OCI-LY1 (cell line): ENCODE measurements at regions not wholly inside any gene's neighbourhood (a gene's known extent, or its start where the extent isn't known, plus 50 kb on each side); places are given as distances from the start of the nearest gene placed in this dataset.

Experiments
- H2AFZ ChIP-seq: fragments of 200-600 bp; sonication (generic), shearing (Covaris generic); 2 replicates; pipeline ENCODE4 v1.6.0; 2014; ENCODE audit warnings: antibody characterized with exemption, mild to moderate bottlenecking, low read length
- H3F3A ChIP-seq: fragments of 200-600 bp; sonication (generic), shearing (Covaris generic); 2 replicates; pipeline ENCODE4 v1.6.0; 2014; ENCODE audit warnings: mild to moderate bottlenecking, antibody characterized with exemption, low read length, moderate library complexity; ENCODE audit not compliant: insufficient read depth
- H3K27ac ChIP-seq: fragments of 200-600 bp; sonication (generic); 2 replicates; pipeline ENCODE4 v1.5.1; 2014; ENCODE audit warnings: low read length, mixed run types, mild to moderate bottlenecking, low read depth; ENCODE audit not compliant: poor library complexity, severe bottlenecking
- H3K27me3 ChIP-seq: fragments of 200-600 bp; sonication (generic); 2 replicates; pipeline ENCODE4 v1.6.0; 2014; ENCODE audit warnings: antibody characterized with exemption, mild to moderate bottlenecking, low read length, moderate library complexity; ENCODE audit not compliant: insufficient read depth
- H3K36me3 ChIP-seq: fragments of 200-600 bp; sonication (generic); 2 replicates; pipeline ENCODE4 v1.6.1; 2014; ENCODE audit warnings: mild to moderate bottlenecking, antibody characterized with exemption, low read length, moderate library complexity, mixed read lengths; ENCODE audit not compliant: insufficient read depth
- H3K4me1 ChIP-seq: fragments of 200-600 bp; sonication (generic); 2 replicates; pipeline ENCODE4 v1.5.1; 2014; ENCODE audit warnings: mild to moderate bottlenecking, low read length, moderate library complexity; ENCODE audit not compliant: insufficient read depth, severe bottlenecking
- H3K4me2 ChIP-seq: fragments of 200-600 bp; sonication (generic), shearing (Covaris generic); 2 replicates; pipeline ENCODE4 v1.6.1; 2014; ENCODE audit warnings: low read length
- H3K4me3 ChIP-seq: fragments of 200-600 bp; sonication (generic); 2 replicates; pipeline ENCODE4 v1.5.1; 2014; ENCODE audit warnings: low read length, low read depth, mild to moderate bottlenecking, mixed read lengths; ENCODE audit not compliant: poor library complexity, severe bottlenecking
- H3K79me2 ChIP-seq: fragments of 200-600 bp; shearing (Covaris generic); 2 replicates; pipeline ENCODE4 v1.6.1; 2016; ENCODE audit warnings: mixed run types, low read length, mixed read lengths; ENCODE audit not compliant: insufficient read depth
- H3K9ac ChIP-seq: fragments of 200-600 bp; sonication (generic), shearing (Covaris generic); 2 replicates; pipeline ENCODE4 v1.6.1; 2014; ENCODE audit warnings: mild to moderate bottlenecking, low read length, mixed read lengths
- H3K9me2 ChIP-seq: fragments of 200-600 bp; sonication (generic), shearing (Covaris generic); 2 replicates; pipeline ENCODE4 v1.6.1; 2014; ENCODE audit warnings: low read depth, mild to moderate bottlenecking, low read length, mixed read lengths
- H3K9me3 ChIP-seq: fragments of 200-600 bp; shearing (Covaris generic); 2 replicates; pipeline ENCODE4 v1.6.1; 2014; ENCODE audit warnings: low read length, mixed read lengths
- H4K20me1 ChIP-seq: fragments of 200-600 bp; sonication (generic), shearing (Covaris generic); 2 replicates; pipeline ENCODE4 v1.6.0; 2016; ENCODE audit warnings: mild to moderate bottlenecking, low read length; ENCODE audit not compliant: insufficient read depth
- CTCF ChIP-seq: fragments of 200-600 bp; sonication (generic), shearing (Covaris generic); IDR thresholded peaks from 2 replicates; pipeline ENCODE4 v1.5.1; 2017; ENCODE audit warnings: mild to moderate bottlenecking, antibody characterized with exemption, low read length, moderate library complexity, mixed read lengths
- EZH2 ChIP-seq: fragments of 200-600 bp; sonication (generic), shearing (Covaris generic); IDR thresholded peaks from 2 replicates; pipeline ENCODE4 v1.8.0; 2017; ENCODE audit warnings: borderline replicate concordance, mixed run types, mild to moderate bottlenecking, antibody characterized with exemption, low read length, moderate library complexity, mixed read lengths

- Histone ChIP-seq H3K4me1 (no peaks in the 10 kb centered on the region), H3K9me3 (no peaks in the 10 kb centered on the region), H4K20me1 (no peaks in the 10 kb centered on the region), H3F3A (no peaks in the 10 kb centered on the region), H3K9ac (no peak overlapping the region), H2AFZ (no peak overlapping the region), H3K36me3 (no peaks in the 10 kb centered on the region), H3K4me2 (no peak overlapping the region), H3K4me3 (no peak overlapping the region), H3K79me2 (no peaks in the 10 kb centered on the region), H3K27me3 (no peaks in the 10 kb centered on the region), H3K27ac (no peak overlapping the region), H3K9me2 (no peaks in the 10 kb centered on the region)
- TF ChIP-seq EZH2 (no peak), CTCF (no peak)
These were observed 293.0 kb upstream of the NPSR1 start for GRCh38 chr7:34365011-34365410.

- H3K27ac ChIP-seq = no peak overlapping the region
- no peaks in the 10 kb centered on the region for H4K20me1 ChIP-seq
- H3K27me3 ChIP-seq = no peaks in the 10 kb centered on the region
- H3K36me3 ChIP-seq = no peaks in the 10 kb centered on the region
- H3K9me2 ChIP-seq = no peaks in the 10 kb centered on the region
- H3K4me3 ChIP-seq = no peak overlapping the region
- H3K79me2 ChIP-seq = no peaks in the 10 kb centered on the region
- H3K9me3 ChIP-seq = no peaks in the 10 kb centered on the region
- H3F3A ChIP-seq = no peaks in the 10 kb centered on the region
- TF ChIP-seq EZH2 = no peak
- TF ChIP-seq CTCF = no peak
- no peak overlapping the region for H3K4me2 ChIP-seq
- no peak overlapping the region for H2AFZ ChIP-seq
- no peak overlapping the region for H3K9ac ChIP-seq
- H3K4me1 ChIP-seq = no peaks in the 10 kb centered on the region
These were observed 292.4 kb upstream of the NPSR1 start for GRCh38 chr7:34365611-34366010.

- Histone ChIP-seq H3K4me3 (no peak overlapping the region), H3K4me1 (no peaks in the 10 kb centered on the region), H3K9me2 (no peaks in the 10 kb centered on the region), H3K9ac (no peak overlapping the region), H3K27ac (no peak overlapping the region), H4K20me1 (no peaks in the 10 kb centered on the region), H3F3A (no peaks in the 10 kb centered on the region), H3K9me3 (no peaks in the 10 kb centered on the region), H3K36me3 (no peaks in the 10 kb centered on the region), H3K4me2 (no peak overlapping the region), H3K79me2 (no peaks in the 10 kb centered on the region), H2AFZ (no peak overlapping the region), H3K27me3 (no peaks in the 10 kb centered on the region)
- TF ChIP-seq CTCF (no peak), EZH2 (no peak)
These were observed 286.1 kb upstream of the NPSR1 start for GRCh38 chr7:34371922-34372321.
